ENCODE measurements at regions not wholly inside any gene's neighbourhood (a gene's known extent, or its start where the extent isn't known, plus 50 kb on each side); places are given as distances from the start of the nearest gene placed in this dataset.

DNA sequence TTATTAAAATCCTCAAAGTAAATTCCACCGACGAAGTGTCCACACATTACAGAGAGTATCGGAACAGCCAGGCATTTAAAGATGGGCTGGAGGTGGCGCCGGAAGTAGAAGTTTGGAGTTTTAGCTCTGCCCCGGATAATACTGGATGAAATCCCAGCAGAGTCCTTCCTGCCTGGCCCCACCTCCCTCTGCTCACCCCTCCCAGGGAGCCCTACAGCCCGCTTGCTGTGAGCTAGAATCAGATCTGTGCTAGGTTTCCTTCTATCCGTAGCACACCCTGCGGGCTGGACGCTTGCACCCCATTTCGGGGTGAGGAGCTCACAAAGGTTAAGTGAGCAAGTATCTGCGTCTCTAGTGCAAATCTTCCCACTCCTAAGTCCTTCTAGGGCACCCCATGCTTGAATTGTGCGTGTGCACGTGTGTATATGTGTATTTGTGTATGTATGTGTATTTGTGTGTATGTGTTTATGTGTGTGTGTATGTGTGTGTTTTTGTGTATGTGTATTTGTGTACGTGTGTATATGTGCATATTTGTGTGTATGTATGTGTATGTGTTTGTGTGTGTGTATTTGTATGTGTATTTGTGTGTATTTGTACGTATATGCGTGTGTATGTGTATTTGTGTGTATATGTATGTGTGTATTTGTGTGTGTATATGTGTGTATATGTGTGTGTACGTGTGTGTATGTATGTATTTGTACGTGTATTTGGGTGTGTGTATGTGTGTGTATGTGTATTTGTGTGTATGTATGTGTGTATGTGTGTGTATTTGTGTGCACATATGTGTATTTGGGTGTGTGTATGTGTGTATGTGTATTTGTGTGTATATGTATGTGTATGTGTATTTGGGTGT is 61.4 kb downstream of the HAPSTR1 start (continued):
- TF ChIP-seq NR2C2 (CRISPR knock-in tag; IDR thresholded peaks at IDR 0.05), result no peak
- TF ChIP-seq ZNF423 (CRISPR knock-in tag; IDR thresholded peaks at IDR 0.05), result no peak
- TF ChIP-seq, protein P1, sequence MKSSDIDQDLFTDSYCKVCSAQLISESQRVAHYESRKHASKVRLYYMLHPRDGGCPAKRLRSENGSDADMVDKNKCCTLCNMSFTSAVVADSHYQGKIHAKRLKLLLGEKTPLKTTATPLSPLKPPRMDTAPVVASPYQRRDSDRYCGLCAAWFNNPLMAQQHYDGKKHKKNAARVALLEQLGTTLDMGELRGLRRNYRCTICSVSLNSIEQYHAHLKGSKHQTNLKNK (CRISPR knock-in tag; IDR thresholded peaks at IDR 0.05), result no peak

DNA sequence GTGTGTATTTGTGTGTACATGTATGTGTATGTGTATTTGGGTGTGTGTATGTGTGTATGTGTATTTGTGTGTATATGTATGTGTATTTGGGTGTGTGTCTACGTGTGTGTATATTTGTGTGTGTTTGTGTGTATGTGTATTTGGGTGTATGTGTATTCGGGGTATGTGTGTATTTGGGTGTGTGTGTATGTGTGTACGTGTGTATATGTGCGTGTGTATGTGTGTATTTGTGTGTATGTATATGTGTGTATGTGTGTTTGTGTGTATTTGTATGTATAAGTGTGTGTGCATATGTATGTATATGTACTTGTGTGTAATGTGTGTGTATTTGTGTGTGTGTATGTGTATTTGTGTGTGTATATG is 62.0 kb downstream of the HAPSTR1 start:
- TF ChIP-seq SMAD4 (CRISPR knock-in tag; IDR thresholded peaks at IDR 0.05) (no peak), NR3C1 (CRISPR knock-in tag; conservative IDR thresholded peaks at IDR 0.05; ENCODE audit: low read depth) (no peak), NFE2L1 (CRISPR knock-in tag; IDR thresholded peaks at IDR 0.05) (no peak)
- TF ChIP-seq, protein P2, sequence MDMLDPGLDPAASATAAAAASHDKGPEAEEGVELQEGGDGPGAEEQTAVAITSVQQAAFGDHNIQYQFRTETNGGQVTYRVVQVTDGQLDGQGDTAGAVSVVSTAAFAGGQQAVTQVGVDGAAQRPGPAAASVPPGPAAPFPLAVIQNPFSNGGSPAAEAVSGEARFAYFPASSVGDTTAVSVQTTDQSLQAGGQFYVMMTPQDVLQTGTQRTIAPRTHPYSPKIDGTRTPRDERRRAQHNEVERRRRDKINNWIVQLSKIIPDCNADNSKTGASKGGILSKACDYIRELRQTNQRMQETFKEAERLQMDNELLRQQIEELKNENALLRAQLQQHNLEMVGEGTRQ (CRISPR knock-in tag; IDR thresholded peaks at IDR 0.05), result no peak
- TF ChIP-seq, protein P3, sequence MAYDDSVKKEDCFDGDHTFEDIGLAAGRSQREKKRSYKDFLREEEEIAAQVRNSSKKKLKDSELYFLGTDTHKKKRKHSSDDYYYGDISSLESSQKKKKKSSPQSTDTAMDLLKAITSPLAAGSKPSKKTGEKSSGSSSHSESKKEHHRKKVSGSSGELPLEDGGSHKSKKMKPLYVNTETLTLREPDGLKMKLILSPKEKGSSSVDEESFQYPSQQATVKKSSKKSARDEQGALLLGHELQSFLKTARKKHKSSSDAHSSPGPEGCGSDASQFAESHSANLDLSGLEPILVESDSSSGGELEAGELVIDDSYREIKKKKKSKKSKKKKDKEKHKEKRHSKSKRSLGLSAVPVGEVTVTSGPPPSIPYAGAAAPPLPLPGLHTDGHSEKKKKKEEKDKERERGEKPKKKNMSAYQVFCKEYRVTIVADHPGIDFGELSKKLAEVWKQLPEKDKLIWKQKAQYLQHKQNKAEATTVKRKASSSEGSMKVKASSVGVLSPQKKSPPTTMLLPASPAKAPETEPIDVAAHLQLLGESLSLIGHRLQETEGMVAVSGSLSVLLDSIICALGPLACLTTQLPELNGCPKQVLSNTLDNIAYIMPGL (CRISPR knock-in tag; IDR thresholded peaks at IDR 0.05), result no peak
- TF ChIP-seq, protein P4, sequence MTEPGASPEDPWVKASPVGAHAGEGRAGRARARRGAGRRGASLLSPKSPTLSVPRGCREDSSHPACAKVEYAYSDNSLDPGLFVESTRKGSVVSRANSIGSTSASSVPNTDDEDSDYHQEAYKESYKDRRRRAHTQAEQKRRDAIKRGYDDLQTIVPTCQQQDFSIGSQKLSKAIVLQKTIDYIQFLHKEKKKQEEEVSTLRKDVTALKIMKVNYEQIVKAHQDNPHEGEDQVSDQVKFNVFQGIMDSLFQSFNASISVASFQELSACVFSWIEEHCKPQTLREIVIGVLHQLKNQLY (CRISPR knock-in tag; IDR thresholded peaks at IDR 0.05), result no peak
- no peak overlapping the region for H3K4me3 Mint-ChIP-seq
- H3K36me3 Mint-ChIP-seq, result no peaks in the 10 kb centered on the region
- H3K27ac Mint-ChIP-seq, result no peak overlapping the region
- POLR2A ChIA-PET, result no interaction called here
- CTCF ChIA-PET, result no interaction called here
- ATAC-seq (no peak), DNase-seq (ENCODE audit: low spot score) (no peak)
- H3K9me3 Mint-ChIP-seq, result peaks cover 13% of the 10 kb centered on the region
- H3K4me1 Mint-ChIP-seq, result peaks cover 72% of the 10 kb centered on the region
- H3K27me3 Mint-ChIP-seq (ENCODE audit: low read depth), result no peaks in the 10 kb centered on the region

DNA sequence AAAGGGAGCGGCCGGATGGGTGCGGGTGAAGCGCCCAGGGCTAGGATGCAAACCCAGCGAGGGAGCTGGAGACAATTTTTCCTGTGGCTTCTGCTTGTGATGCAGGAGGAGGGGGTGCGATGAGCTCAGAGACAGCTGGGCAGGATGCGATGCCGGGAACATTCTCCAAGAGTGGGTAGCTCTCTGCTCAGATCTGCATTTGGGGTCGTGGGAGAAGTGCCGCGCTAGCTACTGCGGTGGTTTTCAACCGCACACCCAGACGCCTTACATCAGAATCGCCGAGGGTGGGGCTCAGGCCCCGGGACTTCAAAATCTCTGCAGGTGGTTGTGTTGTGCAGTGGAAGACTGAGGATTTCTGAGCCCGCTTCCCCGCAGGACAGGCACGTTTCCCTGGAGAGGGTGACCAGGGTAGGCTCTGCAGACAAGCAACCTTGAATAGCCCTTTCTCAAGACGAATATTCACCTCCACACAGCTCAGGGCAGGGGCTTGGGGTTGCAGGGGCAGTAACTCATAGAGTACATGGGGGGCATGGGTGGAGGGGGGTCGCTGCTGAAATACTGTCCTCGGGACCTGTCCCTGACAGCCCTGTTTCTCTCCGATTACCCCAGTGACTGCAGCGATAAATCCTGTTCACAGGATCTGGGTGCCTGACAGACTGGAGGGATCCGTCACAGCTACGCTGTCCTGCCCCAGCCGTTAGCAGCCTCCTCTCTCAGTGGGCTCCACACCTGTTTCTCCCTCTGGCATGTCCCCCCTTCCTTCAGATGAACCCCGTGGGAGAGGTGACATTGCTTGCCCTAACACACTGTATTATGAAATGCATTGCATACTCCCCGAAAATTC is 63.3 kb downstream of the HAPSTR1 start:
- POLR2A ChIA-PET, result no interaction called here

More for the DNA sequence above, 63.3 kb downstream of the HAPSTR1 start:
- no peaks in the 10 kb centered on the region for H3K36me3 Mint-ChIP-seq
- peaks cover 13% of the 10 kb centered on the region for H3K9me3 Mint-ChIP-seq
- no peak for DNase-seq (ENCODE audit: low spot score)
- H3K4me3 Mint-ChIP-seq, result no peak overlapping the region; the same call in 1 of the 2 replicates
- peak overlapping the region; percentile 52; the same call in 1 of the 2 replicates for H3K27ac Mint-ChIP-seq
- CTCF ChIA-PET, result interaction anchor here (0.7 to 1.6 kb wide), 4 partner anchors 10 to 70 kb away, joined by 3 to 13 read pairs (median 4); no protein-coding TSS in a partner anchor
- ATAC-seq, result peak; percentile 12; the same call in 1 of the 2 replicates
- H3K4me1 Mint-ChIP-seq, result peaks cover 60% of the 10 kb centered on the region
- no peak for TF ChIP-seq ZNF138 (CRISPR knock-in tag; conservative IDR thresholded peaks at IDR 0.05)
- no peak for TF ChIP-seq GTF2I (CRISPR knock-in tag; conservative IDR thresholded peaks at IDR 0.05)
- TF ChIP-seq, protein P1 (CRISPR knock-in tag; IDR thresholded peaks at IDR 0.05), result no peak
- TF ChIP-seq ZNF416 (CRISPR knock-in tag; IDR thresholded peaks at IDR 0.05), result no peak
- no peak for TF ChIP-seq ZNF263 (CRISPR knock-in tag; IDR thresholded peaks at IDR 0.05; ENCODE audit: low read depth)
- TF ChIP-seq, protein P5, sequence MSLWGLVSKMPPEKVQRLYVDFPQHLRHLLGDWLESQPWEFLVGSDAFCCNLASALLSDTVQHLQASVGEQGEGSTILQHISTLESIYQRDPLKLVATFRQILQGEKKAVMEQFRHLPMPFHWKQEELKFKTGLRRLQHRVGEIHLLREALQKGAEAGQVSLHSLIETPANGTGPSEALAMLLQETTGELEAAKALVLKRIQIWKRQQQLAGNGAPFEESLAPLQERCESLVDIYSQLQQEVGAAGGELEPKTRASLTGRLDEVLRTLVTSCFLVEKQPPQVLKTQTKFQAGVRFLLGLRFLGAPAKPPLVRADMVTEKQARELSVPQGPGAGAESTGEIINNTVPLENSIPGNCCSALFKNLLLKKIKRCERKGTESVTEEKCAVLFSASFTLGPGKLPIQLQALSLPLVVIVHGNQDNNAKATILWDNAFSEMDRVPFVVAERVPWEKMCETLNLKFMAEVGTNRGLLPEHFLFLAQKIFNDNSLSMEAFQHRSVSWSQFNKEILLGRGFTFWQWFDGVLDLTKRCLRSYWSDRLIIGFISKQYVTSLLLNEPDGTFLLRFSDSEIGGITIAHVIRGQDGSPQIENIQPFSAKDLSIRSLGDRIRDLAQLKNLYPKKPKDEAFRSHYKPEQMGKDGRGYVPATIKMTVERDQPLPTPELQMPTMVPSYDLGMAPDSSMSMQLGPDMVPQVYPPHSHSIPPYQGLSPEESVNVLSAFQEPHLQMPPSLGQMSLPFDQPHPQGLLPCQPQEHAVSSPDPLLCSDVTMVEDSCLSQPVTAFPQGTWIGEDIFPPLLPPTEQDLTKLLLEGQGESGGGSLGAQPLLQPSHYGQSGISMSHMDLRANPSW (CRISPR knock-in tag; conservative IDR thresholded peaks at IDR 0.05; ENCODE audit: low read depth), result no peak
- TF ChIP-seq PRRX2 (CRISPR knock-in tag; IDR thresholded peaks at IDR 0.05), result no peak
- no peak for TF ChIP-seq TP53 (CRISPR knock-in tag; IDR thresholded peaks at IDR 0.05)
- TF ChIP-seq, protein P6, sequence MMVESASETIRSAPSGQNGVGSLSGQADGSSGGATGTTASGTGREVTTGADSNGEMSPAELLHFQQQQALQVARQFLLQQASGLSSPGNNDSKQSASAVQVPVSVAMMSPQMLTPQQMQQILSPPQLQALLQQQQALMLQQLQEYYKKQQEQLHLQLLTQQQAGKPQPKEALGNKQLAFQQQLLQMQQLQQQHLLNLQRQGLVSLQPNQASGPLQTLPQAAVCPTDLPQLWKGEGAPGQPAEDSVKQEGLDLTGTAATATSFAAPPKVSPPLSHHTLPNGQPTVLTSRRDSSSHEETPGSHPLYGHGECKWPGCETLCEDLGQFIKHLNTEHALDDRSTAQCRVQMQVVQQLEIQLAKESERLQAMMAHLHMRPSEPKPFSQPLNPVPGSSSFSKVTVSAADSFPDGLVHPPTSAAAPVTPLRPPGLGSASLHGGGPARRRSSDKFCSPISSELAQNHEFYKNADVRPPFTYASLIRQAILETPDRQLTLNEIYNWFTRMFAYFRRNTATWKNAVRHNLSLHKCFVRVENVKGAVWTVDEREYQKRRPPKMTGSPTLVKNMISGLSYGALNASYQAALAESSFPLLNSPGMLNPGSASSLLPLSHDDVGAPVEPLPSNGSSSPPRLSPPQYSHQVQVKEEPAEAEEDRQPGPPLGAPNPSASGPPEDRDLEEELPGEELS (CRISPR knock-in tag; IDR thresholded peaks at IDR 0.05), result no peak
- no peak for TF ChIP-seq ETV6 (CRISPR knock-in tag; IDR thresholded peaks at IDR 0.05)
- H3K27me3 Mint-ChIP-seq (ENCODE audit: low read depth), result no peaks in the 10 kb centered on the region; the same call in 1 of the 2 replicates

Data from WTC11 (cell line).